GM19372 (cell line): ENCODE measurements at regions not wholly inside any gene's neighbourhood (a gene's known extent, or its start where the extent isn't known, plus 50 kb on each side); places are given as distances from the start of the nearest gene placed in this dataset.
A peak's percentile ranks its signal among the peaks of the same experiment; 100 is the strongest.

Source experiments
- ATAC-seq: cut with Tn5 transposase; IDR thresholded peaks from one replicate; pipeline ENCODE4 v1.9.1; 2021; ENCODE audit warnings: mild to moderate bottlenecking, low read depth, moderate library complexity; ENCODE audit not compliant: unreplicated experiment

DNA sequence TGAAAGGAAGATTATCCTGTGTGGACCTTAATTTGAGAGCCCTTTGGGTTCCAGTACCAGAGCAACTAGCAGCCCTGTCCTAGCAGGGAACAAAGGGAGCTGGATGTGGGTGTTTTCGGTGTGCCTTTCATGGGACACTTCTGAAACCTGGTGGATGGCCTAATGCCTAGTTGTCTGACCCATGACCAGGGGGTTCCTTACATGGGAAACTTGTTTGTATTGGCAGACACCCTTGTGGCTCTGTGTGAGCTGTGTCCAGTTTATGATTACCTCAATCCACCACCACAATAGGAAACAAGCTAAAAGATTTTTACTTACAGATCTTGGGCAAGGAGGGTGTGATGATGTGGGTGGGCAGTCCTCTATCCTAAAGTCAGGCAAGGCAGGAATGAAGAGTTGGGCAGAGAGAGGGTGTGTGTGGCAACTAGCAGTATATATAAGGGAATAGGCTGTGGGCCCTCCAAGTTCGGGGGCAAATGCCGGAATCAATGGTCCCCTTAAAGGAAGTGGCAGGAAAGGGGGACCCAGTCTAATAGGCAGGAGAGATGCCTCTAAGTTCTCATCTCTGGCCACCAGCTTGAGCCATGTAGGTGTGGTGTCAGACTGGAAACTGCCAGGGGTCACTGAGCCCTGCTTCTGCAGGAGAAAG lies 264.6 kb downstream of the QKI start:
- ATAC-seq: no peak

DNA sequence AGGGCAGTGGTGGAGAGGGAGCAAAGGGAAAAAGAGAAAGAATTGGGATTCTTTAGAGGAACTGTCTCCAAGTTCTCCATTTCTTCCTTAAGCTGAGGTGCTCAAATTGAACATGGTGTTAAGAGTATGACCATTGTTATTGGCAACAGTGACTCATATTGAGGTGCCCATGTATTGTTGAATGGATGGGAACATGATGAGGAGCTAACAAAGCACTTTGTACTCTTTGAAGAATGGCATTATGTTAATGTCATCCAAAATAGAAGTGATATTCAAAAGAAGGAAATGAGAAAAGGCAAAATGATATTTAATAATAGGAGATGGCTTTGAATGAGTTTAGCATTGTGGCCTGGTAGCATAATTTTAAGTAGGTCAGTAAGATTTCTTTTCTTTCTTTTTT lies 261.1 kb downstream of the QKI start:
- no peak for ATAC-seq

DNA sequence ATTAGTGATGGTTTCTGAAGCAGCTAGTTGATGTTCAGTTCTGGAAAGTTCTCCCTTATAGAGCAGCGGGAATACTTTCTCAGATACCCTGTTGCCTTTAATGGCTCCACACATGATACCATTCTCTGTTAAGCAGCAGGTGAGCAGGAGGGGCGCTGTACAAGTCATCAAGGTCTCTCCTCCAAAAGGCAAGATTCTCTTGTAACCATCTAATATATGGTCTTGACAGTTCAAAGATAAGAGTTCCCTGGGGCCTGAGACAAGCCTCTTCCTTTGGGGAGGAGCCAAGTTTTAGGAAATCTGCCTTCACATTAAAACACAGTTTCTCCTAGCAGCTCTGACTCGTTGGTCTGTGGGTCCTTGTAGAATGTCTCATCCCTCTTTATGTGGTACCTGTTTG lies 258.2 kb downstream of the QKI start:
- ATAC-seq: no peak

DNA sequence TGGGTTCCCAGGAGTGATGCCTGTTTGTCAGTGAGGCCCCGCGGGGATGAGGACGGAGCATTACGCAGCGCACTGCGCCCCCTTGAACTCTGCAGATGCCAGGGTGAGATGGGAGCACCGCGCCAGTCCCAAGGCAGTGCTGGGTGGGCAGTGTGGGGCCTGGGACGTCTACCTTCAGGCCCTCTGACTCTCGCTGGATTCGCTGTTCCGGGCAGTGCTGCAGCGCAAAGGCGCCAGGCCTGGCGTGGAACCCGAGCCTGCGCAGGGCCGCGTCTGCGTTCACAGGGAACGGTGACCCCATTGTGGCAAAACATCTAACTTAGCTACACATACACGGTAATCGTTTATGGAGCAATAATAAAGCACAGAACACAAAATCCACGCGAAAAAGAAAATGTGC lies 257.3 kb downstream of the QKI start:
- no peak for ATAC-seq

DNA sequence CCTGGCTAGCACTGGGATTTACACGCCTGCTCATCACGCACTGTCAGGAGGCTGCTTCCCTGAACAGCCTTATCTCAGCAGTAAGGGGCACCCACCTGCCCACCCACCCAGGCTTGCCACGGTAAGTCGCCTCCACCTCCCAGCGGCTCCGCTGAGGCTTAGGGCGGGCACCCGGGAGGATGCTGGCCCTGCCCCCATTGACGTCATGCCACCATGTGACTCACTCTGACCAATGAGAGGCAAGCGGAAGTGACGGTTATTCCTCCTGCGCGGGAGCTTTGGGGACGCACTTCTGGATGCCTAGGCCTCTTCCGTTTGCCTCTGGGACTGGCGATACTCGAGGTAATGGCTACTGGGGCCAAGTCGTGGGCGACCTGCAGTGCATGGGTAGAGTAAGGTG lies 256.8 kb downstream of the QKI start:
- ATAC-seq: no peak

DNA sequence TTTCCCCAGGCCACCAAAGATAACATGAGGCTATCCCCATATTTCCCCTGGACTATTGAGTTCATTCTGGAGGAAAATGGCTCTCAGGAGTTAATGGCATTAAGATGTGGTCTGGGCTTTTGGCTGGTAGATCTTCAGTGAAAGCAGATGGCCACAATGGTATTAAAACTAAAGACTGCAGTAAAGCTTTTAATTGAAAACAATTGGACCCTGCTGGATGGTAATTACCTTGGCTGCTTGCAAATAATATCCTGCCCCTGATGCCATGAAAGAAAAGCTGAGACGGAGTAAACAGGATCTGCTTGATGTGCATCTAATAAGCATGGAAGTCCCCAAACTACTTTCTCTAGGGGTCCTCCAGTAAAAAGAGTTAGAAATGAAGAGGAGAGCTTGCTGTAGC lies 255.8 kb downstream of the QKI start:
- no peak for ATAC-seq

DNA sequence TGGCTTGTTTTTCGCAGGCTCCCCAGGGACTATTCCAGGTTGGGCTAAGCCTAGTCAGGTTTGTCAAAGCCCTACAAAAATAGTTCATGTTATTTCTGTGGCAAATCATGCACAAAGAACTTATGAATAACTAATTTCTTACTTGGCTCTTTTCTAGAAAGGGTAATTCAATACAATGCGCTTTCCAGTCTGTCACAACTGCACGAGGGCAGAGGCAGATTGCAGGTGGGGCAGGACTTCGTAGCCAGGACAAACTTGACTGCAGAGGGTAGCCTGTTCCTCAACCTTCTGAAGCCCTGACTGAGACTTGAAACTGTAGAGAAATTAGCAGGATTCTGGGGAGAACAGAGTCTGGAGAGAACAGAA lies 253.5 kb downstream of the QKI start:
- peak; percentile 35 for ATAC-seq

DNA sequence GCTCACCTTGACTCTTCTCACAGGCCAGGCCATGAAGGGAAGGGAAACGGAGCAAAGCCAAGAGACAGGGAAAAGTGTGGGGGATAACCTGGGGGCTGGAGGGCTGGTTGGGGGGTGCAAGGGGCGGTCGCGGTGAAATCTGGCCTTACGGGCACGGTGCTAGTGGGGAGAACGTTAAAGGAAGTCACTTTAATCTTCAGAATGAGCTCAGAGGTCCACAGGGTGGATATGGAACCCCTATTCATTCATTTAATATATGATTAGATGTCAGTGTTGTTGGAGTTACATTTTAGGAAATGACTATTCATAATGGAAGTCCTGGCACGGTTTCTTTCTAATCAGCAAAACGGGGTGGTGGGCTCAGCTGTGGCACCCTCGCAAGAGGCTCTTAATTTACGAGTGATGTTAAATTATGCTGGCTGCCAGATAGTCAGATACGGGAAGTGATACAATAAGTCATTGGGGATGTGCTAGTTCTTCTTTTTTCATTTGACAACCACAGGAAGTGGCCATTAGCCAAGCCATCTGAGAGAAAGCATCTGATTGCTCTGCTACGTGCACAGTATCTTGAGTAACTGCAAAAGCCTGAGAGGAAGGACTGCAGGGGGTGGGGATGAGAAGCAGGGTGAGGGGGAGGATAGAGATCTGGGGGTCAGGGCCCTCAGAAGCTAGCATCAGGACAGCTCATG lies 253.0 kb downstream of the QKI start:
- peak; percentile 97 for ATAC-seq

DNA sequence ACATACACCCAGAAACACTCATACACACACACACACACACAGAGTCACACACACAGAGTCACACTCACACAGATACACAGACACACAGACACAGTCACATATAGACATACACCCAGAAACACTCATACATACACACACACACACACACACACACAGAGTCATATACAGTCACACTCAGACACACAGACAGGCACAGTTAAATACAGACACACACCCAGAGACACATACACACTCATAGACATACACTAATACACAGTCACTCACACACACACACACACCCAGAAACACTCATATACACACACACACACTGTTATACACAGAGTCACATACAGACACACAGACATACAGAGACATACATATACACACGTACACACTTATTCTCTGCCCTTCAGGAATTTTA lies 250.9 kb downstream of the QKI start:
- no peak for ATAC-seq

DNA sequence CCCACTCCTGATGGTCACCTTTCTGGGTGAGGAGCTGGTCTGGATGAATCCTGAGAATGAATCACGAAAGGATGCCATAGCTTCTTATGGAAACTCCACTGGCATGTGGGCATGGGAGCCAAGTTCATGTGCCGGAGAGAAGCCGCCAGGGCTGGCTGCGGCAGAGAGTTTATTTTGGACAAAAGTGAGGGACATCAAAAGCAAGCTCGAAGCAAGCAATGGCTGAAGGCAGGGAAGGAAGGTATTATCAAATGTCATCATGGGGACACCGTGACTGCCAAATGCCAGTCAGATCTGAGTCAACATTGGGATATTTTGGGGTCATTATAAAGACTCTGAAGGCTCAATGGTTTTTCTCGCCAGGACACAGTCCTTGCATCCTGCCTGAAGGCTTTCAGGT lies 249.1 kb downstream of the QKI start:
- no peak for ATAC-seq

DNA sequence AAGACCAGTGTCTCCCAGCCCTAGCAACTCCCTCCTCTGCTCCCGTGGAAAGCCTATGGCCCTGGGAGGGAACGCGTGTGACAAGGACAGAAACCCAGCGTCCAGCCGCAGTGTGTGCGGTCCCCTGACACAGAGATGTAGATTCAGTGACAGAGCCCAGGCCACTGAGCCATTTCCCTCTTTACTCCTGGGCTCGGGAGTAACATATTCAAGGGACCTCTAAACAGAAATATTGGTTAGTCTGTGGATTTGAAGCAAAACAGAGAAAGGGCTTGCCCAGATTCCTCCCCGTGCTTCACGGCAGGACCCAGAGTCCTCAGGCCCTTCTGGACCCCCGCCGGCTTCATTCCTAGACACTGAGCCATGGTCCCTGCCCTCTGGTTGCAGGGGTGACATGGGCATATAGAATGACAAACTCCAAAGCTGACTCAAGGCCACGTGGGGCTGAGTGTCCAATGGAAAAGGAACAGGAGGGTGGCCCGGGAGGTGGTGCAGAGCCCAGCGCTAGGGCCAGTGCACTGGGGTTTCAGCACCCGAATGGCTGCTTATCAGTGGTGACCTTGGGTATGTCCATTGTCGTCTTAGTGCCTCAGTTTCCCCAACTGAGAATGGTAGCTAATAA lies 248.2 kb downstream of the QKI start:
- ATAC-seq: no peak

DNA sequence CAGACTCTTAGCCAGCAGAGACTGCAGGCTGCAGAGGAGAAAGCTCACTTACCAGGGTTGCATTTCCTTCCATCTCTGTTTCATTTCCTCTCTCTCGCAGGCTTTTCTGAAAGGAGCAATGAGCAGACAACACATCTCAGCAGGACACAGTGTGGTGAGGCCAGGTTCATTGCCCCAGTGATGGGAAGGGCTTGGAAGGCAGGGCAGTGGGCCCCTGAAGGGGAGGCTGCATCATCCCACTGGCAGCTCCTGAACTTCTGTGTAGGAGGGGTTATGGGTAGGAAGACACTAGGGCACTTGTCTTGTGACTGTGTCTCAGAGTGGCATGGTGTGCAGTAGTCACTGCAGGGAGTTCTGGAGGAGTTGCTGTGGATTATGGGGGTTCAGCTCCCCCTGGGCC lies 246.8 kb downstream of the QKI start:
- peak; percentile 80 for ATAC-seq

DNA sequence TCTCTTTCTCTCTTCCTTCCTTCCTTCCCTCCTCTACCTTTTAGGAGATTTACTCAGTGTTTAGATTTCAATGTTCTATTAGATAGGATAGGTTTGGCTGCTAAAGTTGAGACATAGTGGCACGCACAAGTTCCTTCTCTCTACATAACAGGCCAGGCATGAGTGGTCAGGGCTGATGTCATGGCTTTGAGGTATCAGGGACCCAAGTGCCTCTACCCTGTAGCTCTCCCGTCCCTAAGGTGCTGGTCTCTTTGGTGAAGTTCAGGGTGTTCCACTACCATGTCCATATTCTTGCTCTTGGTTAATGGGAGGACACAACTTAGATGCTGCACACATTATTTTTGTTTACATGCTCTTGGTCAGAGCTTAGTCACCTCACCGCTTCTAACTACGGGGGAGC lies 245.3 kb downstream of the QKI start:
- no peak for ATAC-seq

DNA sequence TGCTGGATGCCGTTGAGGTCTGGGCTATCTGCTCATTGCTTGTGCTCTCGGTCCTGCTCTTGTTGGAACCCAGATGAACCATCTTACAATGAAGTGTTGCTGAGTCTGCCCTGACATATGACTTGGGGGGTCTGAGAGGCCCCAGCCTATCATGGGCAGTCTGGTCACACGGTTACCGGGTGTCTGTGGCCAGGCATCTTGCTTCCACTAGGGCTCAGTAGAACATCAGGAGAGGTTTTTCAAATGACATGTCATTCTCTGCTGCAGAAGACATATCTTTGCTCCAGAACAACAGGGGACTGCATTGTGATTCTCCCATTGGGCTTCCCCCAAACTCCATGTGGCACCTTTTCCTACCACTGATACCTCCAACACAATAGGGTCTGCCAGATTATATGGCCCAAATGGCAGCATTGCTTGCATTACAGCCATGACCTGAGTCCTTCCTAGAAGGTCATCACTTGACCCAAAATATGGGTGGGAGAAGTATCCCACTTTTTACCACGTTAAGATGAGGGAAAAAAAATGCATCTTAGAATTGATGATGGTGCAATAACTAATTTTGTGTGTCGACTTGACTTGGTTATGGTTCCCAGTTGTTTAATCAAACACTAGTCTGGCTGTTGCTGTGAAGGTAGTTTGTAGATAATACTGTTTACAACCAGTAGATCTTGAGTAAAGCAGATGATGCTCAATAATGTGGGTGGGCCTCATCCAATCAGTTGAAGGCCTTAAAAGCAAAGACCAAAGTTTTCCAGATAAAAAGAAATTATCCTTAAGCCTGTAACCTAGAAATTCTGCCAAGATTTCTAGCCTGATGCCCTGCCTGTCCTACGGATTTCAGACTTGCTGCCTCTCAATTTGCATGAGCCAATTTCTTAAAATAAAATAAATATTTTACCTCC lies 241.0 kb downstream of the QKI start:
- no peak for ATAC-seq

DNA sequence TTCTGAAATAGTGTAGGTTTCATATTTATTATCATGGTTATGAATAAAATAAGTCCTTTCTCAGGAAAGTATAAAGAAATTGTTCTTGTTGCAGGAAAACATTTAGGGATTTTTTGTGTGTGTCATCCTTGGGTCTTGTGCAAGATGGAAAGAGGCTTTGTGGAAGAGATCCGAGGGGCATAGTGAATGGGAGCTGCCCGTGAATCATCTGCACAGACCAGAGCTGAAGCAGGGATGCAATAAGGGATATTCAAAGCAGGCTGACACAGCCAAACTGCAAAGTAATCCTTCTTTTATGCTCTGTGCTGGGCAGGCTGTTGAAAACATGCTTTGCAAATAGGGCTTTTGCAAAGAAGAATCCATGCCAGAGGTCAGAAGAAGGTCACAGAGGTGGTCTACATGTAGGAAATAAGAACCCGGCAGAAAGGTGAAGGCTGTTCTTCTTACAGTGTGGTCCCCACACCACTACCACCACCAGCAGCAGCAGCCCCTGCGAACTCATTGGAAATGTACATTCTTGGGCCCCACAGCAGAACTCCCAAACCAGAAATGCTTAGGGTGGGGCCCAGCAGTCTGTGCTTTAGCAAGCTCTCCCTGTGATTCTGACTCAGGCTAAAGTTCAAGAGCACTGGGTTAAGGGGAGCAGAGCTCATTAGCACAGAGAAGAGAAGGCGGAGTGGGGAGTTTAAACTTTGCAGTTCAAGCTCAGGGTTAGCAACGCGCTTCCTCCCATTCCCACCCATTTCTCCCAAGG lies 237.6 kb downstream of the QKI start:
- ATAC-seq: no peak

DNA sequence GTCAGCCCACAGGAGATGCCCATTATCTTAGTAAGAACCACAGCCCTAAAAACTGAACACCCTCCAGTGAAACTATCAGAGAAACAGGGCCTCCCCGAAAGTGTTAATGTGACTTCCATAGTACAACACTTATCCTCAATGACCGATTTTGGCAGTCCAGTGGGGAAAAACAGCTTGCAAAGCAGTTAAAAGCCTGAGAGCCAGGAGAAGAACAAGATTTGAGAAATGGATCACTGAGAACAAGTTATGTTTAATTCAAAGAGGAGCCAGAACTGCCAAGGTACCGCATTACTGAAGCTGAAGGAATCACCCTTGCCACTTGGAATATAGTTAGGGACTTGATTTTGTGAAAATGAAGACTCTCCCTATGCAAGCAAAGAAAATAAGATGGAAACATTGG lies 236.9 kb downstream of the QKI start:
- ATAC-seq: no peak

DNA sequence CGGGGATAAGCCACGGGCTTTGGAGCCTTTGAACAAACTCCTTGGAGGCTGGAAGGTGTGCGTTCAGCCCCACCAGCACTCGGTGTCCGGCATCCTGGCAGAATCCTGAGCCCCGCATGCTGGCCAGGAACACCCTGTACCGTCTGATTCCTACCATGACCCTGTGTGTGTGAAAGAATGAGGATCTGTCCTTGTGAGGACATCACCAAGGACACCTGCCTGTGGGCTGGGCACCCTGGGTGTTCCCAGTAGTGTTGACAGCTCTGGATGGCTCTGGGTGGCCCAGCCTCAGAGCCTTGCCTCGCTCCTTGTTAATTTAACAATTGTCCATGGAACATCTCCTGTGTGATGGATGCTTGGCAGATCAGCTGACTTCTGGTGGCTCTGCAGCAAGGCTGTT lies 234.3 kb downstream of the QKI start:
- ATAC-seq: no peak

DNA sequence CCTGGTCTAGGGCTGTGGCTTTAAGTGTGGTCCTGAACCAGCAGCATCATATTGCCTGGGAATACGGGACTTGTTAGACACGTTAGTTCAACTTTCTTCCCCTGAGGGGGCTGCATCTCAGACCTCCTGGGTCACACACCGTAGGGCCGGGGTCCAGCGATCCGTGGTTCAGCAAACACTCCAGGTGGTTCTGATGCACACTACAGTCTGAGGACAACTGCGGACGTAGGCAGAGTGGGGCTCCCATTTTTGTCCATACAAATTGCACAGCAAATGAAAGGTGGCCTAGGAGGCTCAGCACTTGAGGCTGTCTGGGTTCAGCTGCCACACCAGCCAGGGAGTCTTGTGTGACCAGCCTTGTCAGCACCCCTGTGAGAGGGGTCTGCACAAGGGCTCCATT lies 233.1 kb downstream of the QKI start:
- ATAC-seq: no peak

DNA sequence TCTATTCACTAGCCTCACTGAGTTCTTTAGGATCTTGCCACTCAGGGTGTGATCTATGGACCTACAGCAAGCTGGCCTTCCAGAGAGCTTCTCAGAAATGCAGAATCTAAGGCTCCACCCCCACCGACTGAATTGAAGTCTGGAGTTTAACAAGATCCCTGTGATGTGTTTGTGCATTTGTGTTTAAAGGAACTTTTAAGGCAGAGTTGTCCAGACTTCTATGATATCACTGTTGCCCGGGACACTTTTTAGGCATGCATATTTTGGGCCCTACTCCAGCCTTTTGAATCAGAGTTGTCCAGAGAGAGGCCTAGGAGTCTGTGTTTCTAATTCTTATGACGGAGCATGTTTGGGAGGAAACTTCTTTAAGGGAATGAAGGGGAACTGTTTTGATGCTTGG lies 232.3 kb downstream of the QKI start:
- no peak for ATAC-seq

DNA sequence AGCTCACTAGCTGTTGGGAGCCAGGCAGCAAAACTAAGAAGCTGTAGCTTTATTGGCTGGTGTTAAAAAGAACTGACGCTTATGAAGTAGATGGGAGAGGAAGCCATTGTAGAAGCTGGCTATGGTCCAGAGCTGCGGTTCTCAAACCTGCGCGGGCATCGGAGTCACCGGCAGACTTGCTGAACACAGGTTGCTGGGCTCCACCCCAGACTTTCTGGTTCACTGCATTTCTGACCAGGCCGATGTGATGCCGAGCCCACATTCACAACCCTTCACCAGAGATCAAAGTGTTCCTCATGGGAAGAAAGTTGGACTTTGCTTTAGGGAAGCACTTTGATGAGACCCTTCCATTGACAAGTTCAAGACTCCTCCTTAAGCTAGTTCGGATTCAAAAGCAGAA lies 231.6 kb downstream of the QKI start:
- no peak for ATAC-seq

DNA sequence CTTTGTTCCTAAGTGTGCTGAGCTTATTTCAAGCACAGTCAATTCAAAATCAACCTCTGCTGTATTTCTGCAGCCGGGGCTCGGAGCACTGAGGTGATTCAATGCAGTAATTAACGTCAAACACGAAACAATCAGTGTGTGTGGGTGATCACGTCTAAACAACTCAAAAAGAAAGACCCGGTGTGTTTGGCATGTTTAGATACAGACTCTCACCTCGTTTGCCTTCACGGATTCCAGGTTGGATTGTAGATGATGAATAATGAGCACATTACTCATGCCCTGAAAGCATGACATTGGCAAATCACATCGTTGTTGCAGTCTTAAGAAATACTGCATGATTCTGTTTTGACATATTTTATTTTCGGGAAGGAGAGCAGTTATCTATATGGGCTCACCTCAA lies 231.0 kb downstream of the QKI start:
- no peak for ATAC-seq
